Mesenchymal stem cell (in vitro differentiated cells and primary cell): ENCODE measurements at regions not wholly inside any gene's neighbourhood (a gene's known extent, or its start where the extent isn't known, plus 50 kb on each side); places are given as distances from the start of the nearest gene placed in this dataset.

Source experiments
- DNase-seq: peaks from one replicate; pipeline ENCODE4 v3.0.0-alpha.2; 2013
- H2AFZ ChIP-seq: one replicate; pipeline ENCODE4 v1.6.1; 2013; ENCODE audit warnings: low read depth, mild to moderate bottlenecking, control low read depth, inconsistent platforms, low read length, moderate library complexity
- H2AK5ac ChIP-seq: 2 replicates; pipeline ENCODE4 v1.6.1; 2013; ENCODE audit warnings: low read length, moderate library complexity, mild to moderate bottlenecking, inconsistent platforms; ENCODE audit not compliant: severe bottlenecking
- H2BK120ac ChIP-seq: one replicate; pipeline ENCODE4 v1.6.1; 2013; ENCODE audit warnings: low read depth, mild to moderate bottlenecking, inconsistent platforms, low read length, moderate library complexity
- H2BK12ac ChIP-seq, 2 experiments: one replicate each; pipeline ENCODE4 v1.6.1; 2013; ENCODE audit warnings: inconsistent platforms in 2 of 2, low read length in 2 of 2, mild to moderate bottlenecking in 2 of 2, moderate library complexity in 2 of 2, control low read depth in 1 of 2
- H2BK15ac ChIP-seq: one replicate; pipeline ENCODE4 v1.6.1; 2013; ENCODE audit warnings: mild to moderate bottlenecking, low read depth, inconsistent platforms; ENCODE audit not compliant: poor library complexity, severe bottlenecking
- H2BK5ac ChIP-seq: 2 replicates; pipeline ENCODE4 v1.6.1; 2013; ENCODE audit warnings: low read depth, mild to moderate bottlenecking, low read length, control low read depth, inconsistent platforms; ENCODE audit not compliant: poor library complexity, severe bottlenecking
- H3K14ac ChIP-seq, 2 experiments: one replicate each; pipeline ENCODE4 v1.6.1; 2013; ENCODE audit warnings: inconsistent platforms in 2 of 2, low read length in 2 of 2, control low read depth in 1 of 2, mild to moderate bottlenecking in 1 of 2, moderate library complexity in 1 of 2
- H3K18ac ChIP-seq, 2 experiments: one replicate each; pipeline ENCODE4 v1.6.1; 2013; ENCODE audit warnings: inconsistent platforms in 2 of 2, low read length in 2 of 2, control low read depth in 1 of 2, low read depth in 1 of 2, mild to moderate bottlenecking in 1 of 2
- H3K23ac ChIP-seq, 2 experiments: one replicate each; pipeline ENCODE4 v1.6.1; 2013; ENCODE audit warnings: inconsistent platforms in 2 of 2, low read length in 2 of 2, mild to moderate bottlenecking in 2 of 2, moderate library complexity in 2 of 2, control low read depth in 1 of 2
- H3K27ac ChIP-seq: 2 replicates; pipeline ENCODE4 v1.5.1; 2013; ENCODE audit warnings: mild to moderate bottlenecking, moderate library complexity, low read length, control low read depth, inconsistent platforms; ENCODE audit not compliant: poor library complexity, severe bottlenecking
- H3K27me3 ChIP-seq, 2 experiments: 2 replicates each; pipeline versions ENCODE4 v1.6.1 to v1.7.0; 2013; ENCODE audit warnings: low read length in 2 of 2, mild to moderate bottlenecking in 2 of 2, moderate library complexity in 2 of 2, control low read depth in 1 of 2, inconsistent platforms in 1 of 2; ENCODE audit not compliant: control insufficient read depth in 1 of 2, insufficient read depth in 1 of 2
- H3K36me3 ChIP-seq, 2 experiments: 2 replicates each; pipeline versions ENCODE4 v1.6.1 to v1.7.0; 2013; ENCODE audit warnings: low read length in 2 of 2, control low read depth in 1 of 2, inconsistent platforms in 1 of 2, low read depth in 1 of 2, mild to moderate bottlenecking in 1 of 2; ENCODE audit not compliant: insufficient read depth in 2 of 2, control insufficient read depth in 1 of 2
- H3K4ac ChIP-seq, 2 experiments: one replicate each; pipeline ENCODE4 v1.6.1; 2013; ENCODE audit warnings: inconsistent platforms in 2 of 2, low read length in 2 of 2, mild to moderate bottlenecking in 2 of 2, moderate library complexity in 2 of 2, control low read depth in 1 of 2, low read depth in 1 of 2
- H3K4me1 ChIP-seq: 2 replicates; pipeline ENCODE4 v1.6.1; 2013; ENCODE audit warnings: low read depth, low read length, control low read depth; ENCODE audit not compliant: control insufficient read depth, insufficient read depth
- H3K4me2 ChIP-seq: 2 replicates; pipeline ENCODE4 v1.6.1; 2013; ENCODE audit warnings: low read length, mild to moderate bottlenecking, inconsistent platforms; ENCODE audit not compliant: poor library complexity, severe bottlenecking
- H3K4me3 ChIP-seq, 2 experiments: 2 replicates each; pipeline versions ENCODE4 v1.5.1 to v1.7.0; 2013; ENCODE audit warnings: low read length in 2 of 2, mild to moderate bottlenecking in 2 of 2, control low read depth in 1 of 2, low read depth in 1 of 2; ENCODE audit not compliant: insufficient read depth in 1 of 2
- H3K79me1 ChIP-seq: replicated peaks from 2 replicates; pipeline ENCODE4 v1.6.1; 2013; ENCODE audit warnings: mild to moderate bottlenecking, control low read depth, low read length, inconsistent platforms; ENCODE audit not compliant: poor library complexity, severe bottlenecking
- H3K9ac ChIP-seq: 2 replicates; pipeline ENCODE4 v1.7.0; 2013; ENCODE audit warnings: mild to moderate bottlenecking, low read length, moderate library complexity
- H3K9me3 ChIP-seq: 2 replicates; pipeline ENCODE4 v1.7.0; 2013; ENCODE audit warnings: mild to moderate bottlenecking, low read length; ENCODE audit not compliant: control insufficient read depth
- H4K8ac ChIP-seq: one replicate; pipeline ENCODE4 v1.6.1; 2013; ENCODE audit warnings: inconsistent platforms, mild to moderate bottlenecking, low read length, moderate library complexity
- H4K91ac ChIP-seq: one replicate; pipeline ENCODE4 v1.6.1; 2013; ENCODE audit warnings: mild to moderate bottlenecking, low read length, inconsistent platforms
- WGBS: methylation state at CpG from one replicate; pipeline ENCODE4 v1.1.7; 2013; ENCODE audit warnings: mixed read lengths; 5-methylcytosine and 5-hydroxymethylcytosine counted together

DNA sequence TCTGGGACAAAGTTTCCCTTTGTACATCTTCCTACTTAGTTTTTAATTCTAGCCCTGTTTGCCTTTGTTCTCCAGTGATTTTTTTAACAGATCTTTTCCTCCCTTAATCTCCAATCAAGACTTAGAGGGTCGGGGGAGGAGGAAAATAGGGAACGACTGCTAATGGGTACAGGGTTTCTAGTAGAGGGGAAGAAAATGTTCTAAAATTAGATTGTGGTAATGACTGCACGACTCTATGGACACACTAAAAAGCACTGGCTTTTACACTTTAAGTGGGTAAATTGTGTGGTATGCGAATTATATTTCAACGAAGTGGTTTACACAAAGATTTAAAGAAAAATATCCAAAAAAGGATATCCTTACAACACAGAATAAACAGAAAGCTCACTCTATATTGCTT lies 110.0 kb upstream of the SPON1 start:
- H3K4ac ChIP-seq, result no peak overlapping the region
- H2BK15ac ChIP-seq, result no peak overlapping the region
- WGBS, result 83% methylated on average over 1 of the region's 5 CpGs
- no peak overlapping the region for H4K91ac ChIP-seq
- no peaks in the 10 kb centered on the region for H3K79me1 ChIP-seq
- H3K36me3 ChIP-seq, result no peaks in the 10 kb centered on the region
- no peak overlapping the region for H2BK120ac ChIP-seq
- no peak overlapping the region for H4K8ac ChIP-seq
- no peak overlapping the region for H2AK5ac ChIP-seq
- no peak for DNase-seq
- no peaks in the 10 kb centered on the region for H3K9me3 ChIP-seq
- H3K23ac ChIP-seq, result no peak overlapping the region
- H3K18ac ChIP-seq, result no peak overlapping the region
- no peak overlapping the region for H3K14ac ChIP-seq
- H3K27me3 ChIP-seq, result peaks cover 3 to 40% of the 10 kb centered on the region in 2 experiments
- H3K4me1 ChIP-seq, result no peaks in the 10 kb centered on the region
- H2AFZ ChIP-seq, result no peak overlapping the region
- H2BK5ac ChIP-seq, result no peak overlapping the region
- H3K27ac ChIP-seq, result no peak overlapping the region
- no peak overlapping the region for H2BK12ac ChIP-seq
- no peak overlapping the region for H3K4me3 ChIP-seq
- H3K9ac ChIP-seq, result no peak overlapping the region
- no peak overlapping the region for H3K4me2 ChIP-seq

GRCh38 chr11:13857828-13858227 lies 104.7 kb upstream of the SPON1 start:
- Histone ChIP-seq H2BK120ac (no peak overlapping the region), H3K4me2 (no peak overlapping the region), H3K4me1 (no peaks in the 10 kb centered on the region), H3K4ac (no peak overlapping the region), H2BK12ac (no peak overlapping the region), H3K14ac (no peak overlapping the region), H3K27me3 (peaks cover 9 to 49% of the 10 kb centered on the region in 2 experiments), H3K9ac (no peak overlapping the region), H3K27ac (no peak overlapping the region), H2AFZ (no peak overlapping the region), H2AK5ac (no peak overlapping the region), H2BK15ac (no peak overlapping the region), H3K36me3 (no peaks in the 10 kb centered on the region), H4K8ac (no peak overlapping the region), H3K79me1 (no peaks in the 10 kb centered on the region), H3K9me3 (no peaks in the 10 kb centered on the region), H3K23ac (no peak overlapping the region), H3K4me3 (no peak overlapping the region), H4K91ac (no peak overlapping the region), H2BK5ac (no peak overlapping the region), H3K18ac (no peak overlapping the region)
- 83% methylated on average over 2 of the region's 3 CpGs for WGBS
- DNase-seq, result no peak

GRCh38 chr11:13859892-13860291 lies 102.6 kb upstream of the SPON1 start:
- H4K8ac ChIP-seq, result no peak overlapping the region
- no peak overlapping the region for H2AK5ac ChIP-seq
- H2BK120ac ChIP-seq, result no peak overlapping the region
- no peak for DNase-seq
- H2BK5ac ChIP-seq, result no peak overlapping the region
- no peak overlapping the region for H3K27ac ChIP-seq
- H3K9ac ChIP-seq, result no peak overlapping the region
- H2AFZ ChIP-seq, result no peak overlapping the region
- no peak overlapping the region for H3K18ac ChIP-seq
- no peaks in the 10 kb centered on the region for H3K4me1 ChIP-seq
- no peak overlapping the region for H3K4me2 ChIP-seq
- H3K4me3 ChIP-seq, result no peak overlapping the region
- no peak overlapping the region for H3K4ac ChIP-seq
- no peak overlapping the region for H2BK15ac ChIP-seq
- no peak overlapping the region for H4K91ac ChIP-seq
- peaks cover 9 to 36% of the 10 kb centered on the region in 2 experiments for H3K27me3 ChIP-seq
- no peak overlapping the region for H2BK12ac ChIP-seq
- H3K9me3 ChIP-seq, result no peaks in the 10 kb centered on the region
- no peak overlapping the region for H3K14ac ChIP-seq
- 82% methylated on average over 7 of the region's 9 CpGs for WGBS
- H3K36me3 ChIP-seq, result no peaks in the 10 kb centered on the region
- H3K79me1 ChIP-seq, result no peaks in the 10 kb centered on the region
- no peak overlapping the region for H3K23ac ChIP-seq

GRCh38 chr11:13861411-13861810 lies 101.1 kb upstream of the SPON1 start:
- no peak for DNase-seq
- Histone ChIP-seq H3K27me3 (peaks cover 5 to 24% of the 10 kb centered on the region in 2 experiments), H2BK15ac (no peak overlapping the region), H3K79me1 (no peaks in the 10 kb centered on the region), H3K27ac (no peak overlapping the region), H3K4me2 (no peak overlapping the region), H2AK5ac (no peak overlapping the region), H3K23ac (no peak overlapping the region), H3K9ac (no peak overlapping the region), H3K4me3 (no peak overlapping the region), H2AFZ (no peak overlapping the region), H3K4me1 (no peaks in the 10 kb centered on the region), H3K36me3 (no peaks in the 10 kb centered on the region), H2BK120ac (no peak overlapping the region), H4K8ac (no peak overlapping the region), H2BK5ac (no peak overlapping the region), H4K91ac (no peak overlapping the region), H3K4ac (no peak overlapping the region), H3K14ac (no peak overlapping the region), H2BK12ac (no peak overlapping the region), H3K9me3 (no peaks in the 10 kb centered on the region), H3K18ac (no peak overlapping the region)
- WGBS, result 81% methylated on average over 3 of the region's 3 CpGs
